Panc1 (cell line): ENCODE measurements at regions not wholly inside any gene's neighbourhood (a gene's known extent, or its start where the extent isn't known, plus 50 kb on each side); places are given as distances from the start of the nearest gene placed in this dataset.

Source experiments
- ATAC-seq: fragments of 200-7000 bp; cut with Tn5 transposase; 2 replicates; pipeline ENCODE4 v1.9.1; 2020; ENCODE audit warnings: mild to moderate bottlenecking, moderate library complexity
- BruUV-seq: library from RNA; stranded (reverse); fragments of 400-500 nt; replicated peaks from 2 replicates; lab custom pipeline; 2021; lab: Mats Ljungman, UMichigan
- CTCF ChIA-PET: fragments of 300-600 bp; sonication (Branson Sonifier 250); formaldehyde crosslinking; loops from one replicate; lab custom pipeline; 2022; ENCODE audit warnings: antibody characterized with exemption; lab: Charles Lee
- POLR2A ChIA-PET: fragments of 300-600 bp; sonication (Branson Sonifier 250); formaldehyde crosslinking; loops from one replicate; lab custom pipeline; 2022; ENCODE audit warnings: antibody characterized with exemption; lab: Charles Lee
- DNase-seq: peaks from one replicate; pipeline ENCODE4 v3.0.0-alpha.2; 2010; ENCODE audit warnings: low read depth, low spot score
- H3K27ac ChIP-seq: 2 replicates; pipeline ENCODE4 v1.5.1; 2011; ENCODE audit warnings: mild to moderate bottlenecking, low read length, inconsistent platforms
- H3K27me3 ChIP-seq: fragments of 200-500 bp; sonication (Bioruptor generic); 2 replicates; pipeline ENCODE4 v1.6.0; 2014; ENCODE audit warnings: low read length, inconsistent platforms; ENCODE audit not compliant: control insufficient read depth, insufficient read depth
- H3K36me3 ChIP-seq: fragments of 200-500 bp; sonication (Bioruptor generic); 2 replicates; pipeline ENCODE4 v1.5.1; 2014; ENCODE audit warnings: inconsistent platforms, mild to moderate bottlenecking, low read length, moderate library complexity; ENCODE audit not compliant: control insufficient read depth, insufficient read depth
- H3K4me1 ChIP-seq: 2 replicates; pipeline ENCODE4 v1.5.1; 2011; ENCODE audit warnings: inconsistent platforms, mild to moderate bottlenecking, low read length, moderate library complexity; ENCODE audit not compliant: control insufficient read depth, insufficient read depth
- H3K4me3 ChIP-seq, 2 experiments: 2 replicates each; pipeline ENCODE4 v1.5.1; 2011 to 2012; ENCODE audit warnings: low read depth in 2 of 2, low read length in 2 of 2, mild to moderate bottlenecking in 2 of 2, inconsistent platforms in 1 of 2, moderate library complexity in 1 of 2
- H3K9me3 ChIP-seq: fragments of 200-500 bp; sonication (Bioruptor generic); 2 replicates; pipeline ENCODE4 v1.5.1; 2014; ENCODE audit warnings: low read depth, mild to moderate bottlenecking, inconsistent platforms, low read length, moderate library complexity; ENCODE audit not compliant: control insufficient read depth, insufficient read depth
- CTCF ChIP-seq: fragments of 450-650 bp; IDR thresholded peaks from 2 replicates; pipeline ENCODE4 v1.5.1; 2017; ENCODE audit warnings: mild to moderate bottlenecking
- POLR2AphosphoS5 ChIP-seq: IDR thresholded peaks from 2 replicates; pipeline ENCODE4 v1.6.1; 2012; ENCODE audit warnings: mild to moderate bottlenecking, low read depth, low read length, moderate library complexity
- REST ChIP-seq, 2 experiments: IDR thresholded peaks; 2 replicates each; pipeline ENCODE4 v1.6.1; 2011 to 2012; ENCODE audit warnings: low read depth in 2 of 2, control low read depth in 1 of 2, low read length in 1 of 2, mild to moderate bottlenecking in 1 of 2, moderate library complexity in 1 of 2; ENCODE audit not compliant: insufficient read depth in 1 of 2
- SIN3A ChIP-seq: IDR thresholded peaks from 2 replicates; pipeline ENCODE4 v1.6.1; 2012; ENCODE audit warnings: low read depth, mild to moderate bottlenecking, low read length, moderate library complexity, borderline replicate concordance; ENCODE audit not compliant: insufficient read depth
- TCF7L2 ChIP-seq: IDR thresholded peaks from 2 replicates; pipeline ENCODE4 v1.6.1; 2011; ENCODE audit warnings: mild to moderate bottlenecking, low read depth, low read length, inconsistent platforms
- in situ Hi-C: cut with HindIII; loops from 2 replicates; pipeline ENCODE4 v1.10.0; 2016; ENCODE audit warnings: low sequenced_read_pairs, low pct_unique_long_range_greater_than_20kb
- intact Hi-C: fragments of 100-400 bp; cut with micrococcal nuclease; formaldehyde crosslinking; loops from one replicate; pipeline ENCODE4 v1.10.0; 2022; ENCODE audit not compliant: unreplicated experiment

- Histone ChIP-seq H3K4me3 (no peak overlapping the region), H3K9me3 (no peaks in the 10 kb centered on the region), H3K36me3 (no peaks in the 10 kb centered on the region), H3K4me1 (no peaks in the 10 kb centered on the region), H3K27ac (no peak overlapping the region), H3K27me3 (no peaks in the 10 kb centered on the region)
- ATAC-seq: no peak
- BruUV-seq: no TSS peak
- intact Hi-C loops (no loop called here), in situ Hi-C loops (no loop called here)
- TF ChIP-seq SIN3A: no peak
- no peak for TF ChIP-seq REST (IDR thresholded peaks at IDR 0.05; ENCODE audit: insufficient read depth in 1 of 2, low read depth in 2 of 2, low read length in 1 of 2)
- no peak for TF ChIP-seq CTCF
- TF ChIP-seq POLR2AphosphoS5: no peak
- TF ChIP-seq TCF7L2: no peak
- no peak for DNase-seq
- ChIA-PET CTCF (no interaction called here), POLR2A (no interaction called here)
Observed at GRCh38 chr12:41846718-41847117, 298.0 kb downstream of the GXYLT1 start.

GRCh38 chr12:41836416-41836815 lies 308.3 kb downstream of the GXYLT1 start:
- in situ Hi-C loops (no loop called here), intact Hi-C loops (no loop called here)
- no peak overlapping the region for H3K27ac ChIP-seq
- DNase-seq: no peak
- POLR2A ChIA-PET: no interaction called here
- TF ChIP-seq TCF7L2: no peak
- no peak for TF ChIP-seq CTCF
- no peak for TF ChIP-seq SIN3A
- TF ChIP-seq REST (IDR thresholded peaks at IDR 0.05; ENCODE audit: insufficient read depth in 1 of 2, low read depth in 2 of 2, low read length in 1 of 2): no peak
- no peaks in the 10 kb centered on the region for H3K36me3 ChIP-seq
- H3K27me3 ChIP-seq: no peaks in the 10 kb centered on the region
- ATAC-seq: no peak
- H3K4me3 ChIP-seq: no peak overlapping the region
- CTCF ChIA-PET: no interaction called here
- H3K4me1 ChIP-seq: no peaks in the 10 kb centered on the region
- no peaks in the 10 kb centered on the region for H3K9me3 ChIP-seq
- no TSS peak for BruUV-seq
